H7 (cell line): ENCODE measurements at regions not wholly inside any gene's neighbourhood (a gene's known extent, or its start where the extent isn't known, plus 50 kb on each side); places are given as distances from the start of the nearest gene placed in this dataset.

Experiments
- DNase-seq: peaks from one replicate; pipeline ENCODE4 v3.0.0; 2012
- H3K27me3 ChIP-seq: 2 replicates; pipeline ENCODE4 v1.6.0; 2011; ENCODE audit warnings: mild to moderate bottlenecking, low read length; ENCODE audit not compliant: control insufficient read depth, insufficient read depth
- H3K36me3 ChIP-seq: replicated peaks from 2 replicates; pipeline ENCODE4 v1.5.1; 2011; ENCODE audit warnings: low read length; ENCODE audit not compliant: control insufficient read depth, insufficient read depth
- H3K4me3 ChIP-seq: 2 replicates; pipeline ENCODE4 v1.5.1; 2011; ENCODE audit warnings: low read depth, mild to moderate bottlenecking, control low read depth, low read length, moderate library complexity; ENCODE audit not compliant: insufficient read depth

DNA sequence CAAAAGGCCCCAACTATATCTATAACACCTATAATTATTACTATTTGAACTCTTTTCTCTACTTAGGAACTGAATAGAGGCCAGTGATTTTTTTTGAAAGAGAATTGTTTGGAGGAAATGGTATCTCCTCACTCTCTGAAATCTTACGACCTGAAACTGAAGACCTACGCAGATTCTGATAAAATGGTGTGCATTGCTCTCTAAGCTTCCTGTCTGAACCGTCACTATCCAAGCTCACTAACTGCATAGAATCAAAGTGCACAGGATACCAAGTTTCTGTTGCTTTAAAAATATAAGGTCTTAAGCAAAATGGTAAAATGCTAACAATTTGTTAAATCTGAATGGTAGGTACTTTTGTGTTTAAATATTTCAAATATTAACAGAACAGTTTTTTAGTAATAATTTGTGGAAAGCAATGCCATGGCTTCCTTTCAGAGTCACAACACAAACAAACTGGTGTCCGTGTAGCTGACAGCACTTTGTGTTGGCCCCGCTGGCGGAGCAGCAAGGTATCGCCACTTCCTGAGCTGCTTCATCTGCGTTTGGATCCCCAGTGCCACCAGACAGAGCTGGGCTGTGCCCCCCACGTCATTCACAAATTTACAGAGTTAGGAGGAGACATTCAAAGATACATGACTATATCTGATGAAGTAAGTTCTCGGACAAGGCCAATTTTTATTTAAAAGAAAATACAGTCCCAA, 313.9 kb downstream of the FBXW7 start:
- no peak for DNase-seq
- H3K4me3 ChIP-seq, result no peak overlapping the region
- no peaks in the 10 kb centered on the region for H3K36me3 ChIP-seq
- no peaks in the 10 kb centered on the region for H3K27me3 ChIP-seq

DNA sequence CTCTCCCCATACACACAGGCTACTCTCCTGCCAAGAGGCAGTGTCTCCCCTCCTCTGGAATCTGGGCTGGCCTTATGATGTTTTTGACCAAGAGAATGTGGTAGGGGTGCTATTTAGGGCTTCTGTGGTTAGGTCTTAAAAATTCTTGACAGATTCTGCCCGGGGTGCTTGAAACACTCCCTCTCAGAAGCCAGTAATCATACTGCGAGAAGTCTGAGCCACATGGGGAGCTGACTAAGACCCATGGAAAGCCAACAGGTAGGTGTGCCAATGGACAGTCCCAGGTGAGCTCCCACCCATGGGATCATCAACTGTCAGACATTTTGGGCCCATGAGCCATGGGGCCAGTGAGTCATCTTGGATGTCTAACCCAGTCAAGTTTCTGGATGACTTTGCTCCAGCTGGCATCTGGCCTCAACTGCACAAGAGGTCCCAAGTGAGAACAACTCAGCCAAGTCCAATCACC, 315.7 kb downstream of the FBXW7 start:
- no peak for DNase-seq
- no peaks in the 10 kb centered on the region for H3K36me3 ChIP-seq
- no peak overlapping the region for H3K4me3 ChIP-seq
- no peaks in the 10 kb centered on the region for H3K27me3 ChIP-seq

DNA sequence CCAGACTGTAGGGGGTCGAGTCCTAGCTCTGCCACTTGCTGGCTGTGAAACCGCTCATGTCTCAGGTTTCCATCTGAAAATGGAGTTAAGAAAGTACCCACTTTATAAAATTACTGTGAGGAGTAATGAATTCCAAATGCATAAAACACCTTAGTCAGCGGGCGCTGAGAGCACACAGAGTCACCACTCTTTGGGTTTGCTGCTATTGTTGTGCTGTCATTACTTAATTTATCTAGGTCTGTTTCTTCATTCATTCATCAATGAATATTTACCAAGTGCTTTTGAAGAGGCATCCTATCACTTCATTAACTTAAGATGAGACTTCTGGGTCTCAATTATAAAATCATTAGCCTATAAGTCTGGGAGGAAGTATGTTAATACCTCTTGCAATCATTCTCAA, 317.3 kb downstream of the FBXW7 start:
- Histone ChIP-seq H3K4me3 (no peak overlapping the region), H3K27me3 (no peaks in the 10 kb centered on the region), H3K36me3 (no peaks in the 10 kb centered on the region)
- no peak for DNase-seq

DNA sequence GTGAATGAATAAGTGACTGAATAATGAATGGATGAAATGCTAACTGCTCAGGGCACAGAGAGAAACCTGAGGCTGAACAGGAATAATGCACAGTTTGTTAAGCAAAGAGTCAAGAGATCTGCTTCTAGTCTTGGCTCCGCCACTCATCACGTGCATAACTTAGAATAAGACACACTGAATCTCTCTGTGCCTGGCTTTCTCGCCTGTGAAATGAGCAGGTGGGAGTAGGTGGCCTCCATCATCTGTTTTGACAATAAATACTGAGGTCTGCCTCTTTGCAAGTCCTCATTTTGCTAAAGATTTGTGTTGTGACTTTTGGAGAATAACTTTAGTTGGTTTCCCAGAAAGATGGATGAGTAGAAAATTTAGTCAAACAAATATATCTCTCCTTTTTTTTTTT, 318.0 kb downstream of the FBXW7 start:
- Histone ChIP-seq H3K4me3 (no peak overlapping the region), H3K36me3 (no peaks in the 10 kb centered on the region), H3K27me3 (no peaks in the 10 kb centered on the region)
- no peak for DNase-seq

GRCh38 chr4:152211936-152212653, 323.8 kb downstream of the FBXW7 start:
- Histone ChIP-seq H3K4me3 (no peak overlapping the region), H3K36me3 (no peaks in the 10 kb centered on the region), H3K27me3 (no peaks in the 10 kb centered on the region)
- no peak for DNase-seq

GRCh38 chr4:152209772-152210493, 326.0 kb downstream of the FBXW7 start:
- H3K4me3 ChIP-seq, result no peak overlapping the region
- no peak for DNase-seq
- no peaks in the 10 kb centered on the region for H3K27me3 ChIP-seq
- no peaks in the 10 kb centered on the region for H3K36me3 ChIP-seq

DNA sequence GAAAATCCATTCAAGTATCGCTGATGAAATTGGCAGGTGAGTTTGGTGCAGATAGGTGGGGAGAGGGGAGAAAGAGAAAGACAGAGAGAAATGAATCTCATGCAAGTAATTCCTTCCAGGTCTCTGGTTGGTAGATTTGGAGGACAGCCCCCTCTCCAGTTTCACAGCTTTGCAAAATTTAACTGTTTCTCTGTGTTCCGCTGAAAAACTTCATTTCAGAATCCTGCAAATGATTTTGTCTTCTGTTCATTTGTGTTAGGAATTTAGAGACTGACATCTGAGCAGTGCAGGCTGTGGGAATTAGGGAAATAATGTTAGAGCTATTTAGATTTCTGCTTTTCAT, 328.5 kb downstream of the FBXW7 start:
- Histone ChIP-seq H3K36me3 (no peaks in the 10 kb centered on the region), H3K27me3 (no peaks in the 10 kb centered on the region), H3K4me3 (no peak overlapping the region)
- DNase-seq, result no peak

DNA sequence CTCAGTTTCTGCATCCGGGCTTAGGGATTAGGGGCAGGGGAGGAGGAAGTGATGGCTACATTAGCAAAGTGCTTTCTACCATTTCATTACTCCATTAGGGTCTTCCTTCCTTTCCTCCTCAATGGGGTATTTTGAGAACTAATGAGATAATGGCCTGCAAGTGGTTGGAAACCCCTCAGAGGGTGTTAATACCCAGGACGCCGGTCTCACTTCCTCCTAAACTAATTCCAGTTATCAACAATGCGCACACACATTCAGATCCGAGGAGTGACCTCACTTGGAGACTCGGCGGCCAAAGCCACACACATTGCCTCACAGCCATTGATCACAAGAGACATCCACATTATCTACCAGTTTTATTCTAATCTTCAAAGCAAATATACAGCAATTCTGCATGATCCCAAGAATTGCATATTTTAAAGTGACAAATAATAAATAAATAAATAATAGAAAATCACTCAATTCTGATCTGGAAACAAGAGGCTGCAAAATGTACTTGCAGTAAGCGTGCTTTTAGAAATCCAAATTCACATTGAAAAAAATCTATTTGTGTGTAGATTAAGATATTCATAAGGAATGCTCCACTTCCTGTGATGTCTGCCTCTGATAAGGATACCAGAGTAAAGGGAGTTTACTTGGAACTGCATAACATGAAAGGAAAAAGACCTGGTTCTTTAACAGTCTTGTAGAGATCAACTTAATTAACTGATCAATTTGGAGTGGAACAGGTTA, 329.1 kb downstream of the FBXW7 start:
- no peak for DNase-seq
- H3K27me3 ChIP-seq, result no peaks in the 10 kb centered on the region
- no peak overlapping the region for H3K4me3 ChIP-seq
- no peaks in the 10 kb centered on the region for H3K36me3 ChIP-seq

DNA sequence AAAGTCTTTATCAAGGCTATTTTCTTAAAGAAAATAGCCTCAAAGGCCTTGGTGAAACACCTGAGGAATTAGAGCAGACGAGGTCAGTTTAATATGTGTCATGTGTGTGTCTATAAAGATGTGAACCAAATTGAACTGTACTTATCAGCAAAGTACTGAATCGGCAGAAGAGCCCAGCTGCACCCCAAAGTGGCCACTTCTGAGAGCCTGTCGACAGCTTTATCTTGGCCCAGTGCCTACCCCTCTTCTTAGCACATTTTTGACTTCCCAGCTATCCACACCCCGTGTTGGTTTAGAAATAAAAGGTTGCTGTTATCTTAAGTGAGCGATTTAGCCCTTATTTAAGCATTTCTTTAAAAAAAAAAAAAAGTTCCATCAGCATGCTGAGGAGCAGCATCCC, 329.7 kb downstream of the FBXW7 start:
- H3K4me3 ChIP-seq, result no peak overlapping the region
- no peak for DNase-seq
- H3K27me3 ChIP-seq, result no peaks in the 10 kb centered on the region
- no peaks in the 10 kb centered on the region for H3K36me3 ChIP-seq

DNA sequence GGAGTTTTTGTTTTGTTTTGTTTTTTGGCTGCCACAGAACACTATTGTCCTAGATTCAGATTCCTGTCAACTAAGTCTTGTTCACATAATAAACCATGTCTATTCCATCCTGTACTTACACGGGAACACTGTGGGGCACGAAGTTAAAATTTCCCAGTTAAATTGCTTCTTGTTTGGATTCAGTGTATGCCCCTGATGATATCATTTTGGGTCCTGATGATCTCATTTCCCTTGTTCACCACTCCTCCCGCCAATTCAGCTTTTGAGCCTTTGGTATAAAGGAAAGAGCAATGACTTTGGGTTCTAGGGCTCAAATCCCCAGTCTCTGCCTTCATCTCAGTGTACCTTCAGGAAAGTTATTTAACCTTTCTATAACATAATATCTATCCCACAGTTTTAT, 333.5 kb downstream of the FBXW7 start:
- Histone ChIP-seq H3K4me3 (no peak overlapping the region), H3K27me3 (no peaks in the 10 kb centered on the region), H3K36me3 (no peaks in the 10 kb centered on the region)
- no peak for DNase-seq

- no peaks in the 10 kb centered on the region for H3K27me3 ChIP-seq
- no peak overlapping the region for H3K4me3 ChIP-seq
- DNase-seq, result no peak
- H3K36me3 ChIP-seq, result no peaks in the 10 kb centered on the region
These were observed 335.2 kb downstream of the FBXW7 start for GRCh38 chr4:152200511-152201333.

GRCh38 chr4:152197211-152197610, 338.7 kb downstream of the FBXW7 start:
- no peak overlapping the region for H3K4me3 ChIP-seq

DNA sequence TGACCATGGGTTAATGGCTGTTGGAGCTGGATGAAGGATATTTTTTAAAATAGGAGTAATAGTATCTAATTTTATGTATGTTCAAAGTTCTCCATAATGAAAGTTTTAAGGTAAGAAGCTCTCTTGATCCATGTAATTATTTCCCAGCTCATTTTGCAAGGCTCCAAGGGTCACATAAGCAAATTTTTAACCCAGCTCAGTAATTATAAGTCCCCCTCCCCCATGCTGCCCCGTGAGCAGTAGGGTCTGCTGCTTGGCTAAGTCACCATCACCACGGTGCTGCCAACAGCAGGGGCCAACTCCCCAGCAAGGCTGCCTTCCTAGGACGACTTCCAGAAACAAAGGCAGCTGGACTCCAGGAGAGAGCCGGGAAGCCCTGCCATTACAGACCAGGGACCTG, 340.0 kb downstream of the FBXW7 start:
- DNase-seq, result no peak
- Histone ChIP-seq H3K4me3 (no peak overlapping the region), H3K27me3 (no peaks in the 10 kb centered on the region), H3K36me3 (no peaks in the 10 kb centered on the region)

More at GRCh38 chr4:152197211-152197610, 338.7 kb downstream of the FBXW7 start:
- H3K27me3 ChIP-seq, result no peaks in the 10 kb centered on the region
- no peaks in the 10 kb centered on the region for H3K36me3 ChIP-seq
- no peak for DNase-seq

GRCh38 chr4:152193059-152193458, 342.8 kb downstream of the FBXW7 start:
- H3K4me3 ChIP-seq, result no peak overlapping the region
- no peaks in the 10 kb centered on the region for H3K27me3 ChIP-seq
- DNase-seq, result no peak

More at GRCh38 chr4:152193059-152193458, 342.8 kb downstream of the FBXW7 start:
- H3K36me3 ChIP-seq, result no peaks in the 10 kb centered on the region
